Daoy (cell line): ENCODE measurements at regions not wholly inside any gene's neighbourhood (a gene's known extent, or its start where the extent isn't known, plus 50 kb on each side); places are given as distances from the start of the nearest gene placed in this dataset.

Experiments used
- DNase-seq: peaks from one replicate; pipeline ENCODE4 v3.0.0-alpha.2; 2015; ENCODE audit warnings: low read depth

GRCh38 chr13:48761256-48761655 lies 107.5 kb downstream of the CYSLTR2 start:
- no peak for DNase-seq

- peak; percentile 70 for DNase-seq
Observed at GRCh38 chr13:48769107-48769704, 115.5 kb downstream of the CYSLTR2 start.

GRCh38 chr13:48770372-48770771 lies 116.6 kb downstream of the CYSLTR2 start:
- DNase-seq: no peak

DNA sequence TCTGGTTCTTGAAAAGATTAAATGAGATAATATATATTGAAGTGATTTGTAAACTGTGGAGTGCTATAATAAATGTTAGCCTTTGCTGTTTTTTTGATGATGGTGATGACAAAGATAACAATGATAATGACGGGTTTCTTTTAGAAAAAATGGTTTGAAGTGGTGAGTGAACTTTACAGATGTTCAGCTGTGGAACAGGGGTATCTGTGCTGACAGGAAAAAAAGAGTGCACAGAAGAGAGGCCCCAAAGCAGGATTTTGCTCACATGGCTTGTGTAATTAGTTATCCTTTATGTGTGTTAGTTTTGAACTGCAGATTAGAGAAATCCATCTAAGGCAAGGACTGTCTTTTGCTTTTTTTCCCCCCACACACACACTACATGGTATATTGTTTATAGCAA lies 119.2 kb downstream of the CYSLTR2 start:
- DNase-seq: no peak

GRCh38 chr13:48773531-48774275 lies 120.0 kb downstream of the CYSLTR2 start:
- DNase-seq: no peak

DNA sequence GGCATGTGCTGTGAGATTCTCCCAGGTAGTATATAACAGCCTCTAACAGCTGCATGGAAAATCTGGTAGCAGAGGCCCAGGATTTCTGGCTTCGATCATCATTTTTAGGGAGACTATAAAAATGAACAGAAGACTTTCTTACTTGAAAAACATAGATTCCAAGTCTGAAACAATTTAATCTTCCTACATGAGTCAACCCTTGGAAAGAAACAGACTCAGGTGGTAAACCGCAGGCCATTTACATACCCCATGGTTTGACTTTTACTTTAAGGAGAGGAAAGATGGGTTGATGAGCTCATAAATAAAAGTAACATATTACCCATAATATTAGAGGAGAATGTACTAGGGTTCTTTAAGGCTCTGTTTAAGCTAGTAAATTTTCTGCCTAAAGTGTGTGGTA lies 121.6 kb downstream of the CYSLTR2 start:
- peak; percentile 61 for DNase-seq

- DNase-seq: peak; percentile 83
Observed at GRCh38 chr13:48775804-48776203, 122.1 kb downstream of the CYSLTR2 start.

GRCh38 chr13:48776401-48776800 lies 122.7 kb downstream of the CYSLTR2 start:
- DNase-seq: no peak

GRCh38 chr13:48778610-48779009 lies 124.9 kb downstream of the CYSLTR2 start:
- DNase-seq: no peak

DNA sequence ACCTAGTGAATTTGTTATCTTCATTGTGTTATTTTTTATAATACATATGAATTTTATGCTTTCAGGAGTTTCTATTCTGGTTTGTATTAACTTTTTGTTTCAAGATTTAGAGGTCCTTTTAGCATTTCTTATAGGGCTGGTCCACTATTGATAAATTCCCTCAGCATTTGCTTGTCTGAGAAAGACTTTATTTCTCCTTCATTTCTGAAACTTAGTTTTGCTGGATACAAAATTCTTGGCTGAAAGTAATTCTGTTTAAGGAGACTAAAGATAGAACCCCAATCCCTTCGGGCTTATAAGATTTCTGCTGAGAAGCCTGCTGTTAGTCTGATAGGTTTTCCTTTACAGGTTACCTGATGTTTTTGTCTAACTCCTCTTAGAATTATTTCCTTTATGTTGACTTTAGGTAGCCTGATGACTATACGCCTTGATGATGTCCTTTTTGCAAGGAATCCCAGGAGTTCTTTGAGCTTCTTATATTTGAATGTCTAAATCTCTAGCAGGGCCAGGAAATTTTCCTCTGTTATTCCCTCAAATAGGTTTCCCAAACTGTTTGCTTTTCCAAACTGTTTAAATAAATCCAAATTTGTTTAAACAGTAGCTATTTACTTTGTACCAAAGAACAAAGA lies 127.1 kb downstream of the CYSLTR2 start:
- no peak for DNase-seq

GRCh38 chr13:48782429-48782840 lies 128.7 kb downstream of the CYSLTR2 start:
- DNase-seq: no peak

DNA sequence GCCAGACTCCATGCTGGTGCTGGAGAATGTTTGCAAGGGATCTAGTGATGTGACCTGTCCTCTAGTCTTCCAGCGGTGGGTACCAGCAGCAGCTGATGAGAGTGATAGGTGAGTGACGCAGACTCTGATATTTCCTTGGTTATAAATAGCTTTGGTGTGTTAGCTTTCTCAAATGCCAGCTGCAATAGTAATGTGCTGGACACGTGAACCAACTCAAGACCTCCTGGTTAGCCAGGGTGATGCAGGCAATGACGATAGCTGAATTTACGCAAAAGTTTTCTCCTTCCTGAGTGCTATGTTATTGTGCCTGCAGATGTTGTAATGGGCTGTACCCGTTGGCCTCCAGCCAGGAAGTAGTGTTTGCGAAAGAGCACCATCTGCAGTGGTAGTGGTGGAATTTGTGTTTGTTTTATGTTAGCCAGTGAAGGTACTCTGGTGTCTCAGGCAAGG lies 129.5 kb downstream of the CYSLTR2 start:
- DNase-seq: peak; percentile 63

DNA sequence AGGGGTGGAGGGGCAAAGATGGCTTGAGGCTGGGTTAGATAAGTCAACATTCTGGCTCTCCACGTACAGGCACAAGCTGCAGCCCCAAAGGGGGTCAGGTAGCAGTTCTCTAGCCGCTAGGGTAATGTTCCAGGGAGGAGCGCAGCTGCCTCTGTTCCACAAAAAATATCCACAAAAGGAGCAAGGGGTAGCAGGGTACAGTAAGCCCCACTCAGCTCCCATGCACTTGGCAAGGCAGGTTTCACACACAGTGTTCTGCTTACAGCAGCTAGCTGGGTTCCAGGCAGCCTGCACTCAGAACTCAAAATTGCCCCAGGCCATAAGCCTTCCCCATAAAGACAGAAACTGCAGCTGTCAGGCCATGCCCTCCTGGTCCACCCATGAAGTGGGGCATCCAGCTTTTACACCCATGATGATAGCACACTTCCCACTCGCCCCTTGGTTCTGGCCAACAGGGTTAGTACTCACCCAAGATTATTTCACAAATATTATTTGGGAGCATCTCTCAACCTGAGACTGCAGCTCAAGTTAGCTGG lies 130.0 kb downstream of the CYSLTR2 start:
- DNase-seq: no peak

GRCh38 chr13:48784916-48785548 lies 131.3 kb downstream of the CYSLTR2 start:
- no peak for DNase-seq

DNA sequence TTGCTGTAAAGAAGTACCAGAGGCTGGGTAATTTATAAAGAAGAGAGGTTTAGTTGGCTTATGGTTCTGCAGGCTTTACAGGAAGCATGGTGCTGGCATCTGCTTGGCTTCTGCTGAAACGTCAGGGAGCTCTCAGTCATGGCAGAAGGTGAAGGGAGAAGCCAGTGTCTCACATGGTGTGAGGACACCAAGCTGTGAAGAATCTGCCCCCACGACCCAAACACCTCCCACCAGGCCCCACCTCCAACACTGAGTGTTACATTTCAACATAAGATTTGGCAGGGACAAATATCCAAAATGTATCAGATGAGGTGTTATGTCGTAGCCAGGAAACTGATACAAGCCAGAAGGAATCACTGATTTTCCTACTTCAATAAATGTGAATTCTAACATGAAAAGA lies 136.5 kb downstream of the CYSLTR2 start:
- no peak for DNase-seq

- no peak for DNase-seq
Observed at GRCh38 chr13:48790966-48791365, 137.2 kb downstream of the CYSLTR2 start.

GRCh38 chr13:48797127-48797526 lies 143.4 kb downstream of the CYSLTR2 start:
- no peak for DNase-seq

DNA sequence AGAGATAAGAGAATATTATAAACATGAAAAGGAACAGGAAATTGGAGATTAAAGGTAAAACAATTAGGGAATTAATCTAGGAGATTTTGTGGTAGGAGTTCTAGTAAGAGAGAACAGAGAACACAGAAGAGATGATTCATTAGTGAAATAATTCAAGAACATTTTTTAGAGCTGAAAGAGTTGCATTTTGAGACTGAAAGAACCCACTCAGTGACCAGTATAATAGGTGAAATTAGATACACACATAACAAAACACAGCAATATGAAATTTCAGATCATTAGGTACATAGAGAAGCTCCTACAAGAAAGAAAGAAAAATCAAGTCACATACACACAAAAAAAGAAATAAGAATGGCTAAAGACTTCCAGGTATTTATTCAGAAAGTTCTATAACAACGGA lies 144.0 kb downstream of the CYSLTR2 start:
- no peak for DNase-seq

DNA sequence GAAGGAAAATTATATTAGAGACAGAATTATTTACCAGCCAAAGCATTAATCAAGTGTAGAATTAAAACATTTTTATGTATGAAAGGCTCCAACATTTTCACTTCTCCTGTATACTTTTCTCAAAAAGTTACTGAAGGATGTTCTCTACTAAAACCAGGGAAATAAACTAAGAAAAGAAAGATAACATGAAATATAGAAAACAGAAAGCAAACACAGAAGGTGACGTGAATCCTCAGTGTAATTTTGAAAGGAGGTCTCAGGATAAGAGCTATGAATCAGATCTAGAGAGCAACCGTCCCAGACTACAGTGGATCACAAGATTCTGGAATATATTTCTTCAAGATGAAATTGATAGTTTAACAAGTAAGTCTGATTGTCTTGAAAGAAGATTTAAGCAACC lies 144.5 kb downstream of the CYSLTR2 start:
- no peak for DNase-seq

DNA sequence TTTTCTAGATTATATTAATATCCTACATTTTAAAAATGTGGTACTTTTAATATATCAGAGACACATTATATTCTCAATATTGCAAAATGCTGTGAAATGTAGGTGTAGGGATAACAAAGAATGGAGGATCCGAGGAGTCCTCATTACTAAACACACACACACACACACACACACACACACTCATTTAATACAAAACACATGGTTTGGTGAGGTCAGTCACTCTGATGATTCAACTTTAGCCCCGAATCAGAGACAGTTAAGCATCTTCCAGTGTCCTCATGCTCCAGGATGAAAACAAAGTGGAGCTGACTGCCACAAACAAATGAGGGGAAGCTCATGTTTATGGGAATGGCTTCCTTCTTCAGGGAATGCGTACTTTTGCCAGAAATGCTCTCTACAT lies 147.5 kb downstream of the CYSLTR2 start:
- DNase-seq: no peak

DNA sequence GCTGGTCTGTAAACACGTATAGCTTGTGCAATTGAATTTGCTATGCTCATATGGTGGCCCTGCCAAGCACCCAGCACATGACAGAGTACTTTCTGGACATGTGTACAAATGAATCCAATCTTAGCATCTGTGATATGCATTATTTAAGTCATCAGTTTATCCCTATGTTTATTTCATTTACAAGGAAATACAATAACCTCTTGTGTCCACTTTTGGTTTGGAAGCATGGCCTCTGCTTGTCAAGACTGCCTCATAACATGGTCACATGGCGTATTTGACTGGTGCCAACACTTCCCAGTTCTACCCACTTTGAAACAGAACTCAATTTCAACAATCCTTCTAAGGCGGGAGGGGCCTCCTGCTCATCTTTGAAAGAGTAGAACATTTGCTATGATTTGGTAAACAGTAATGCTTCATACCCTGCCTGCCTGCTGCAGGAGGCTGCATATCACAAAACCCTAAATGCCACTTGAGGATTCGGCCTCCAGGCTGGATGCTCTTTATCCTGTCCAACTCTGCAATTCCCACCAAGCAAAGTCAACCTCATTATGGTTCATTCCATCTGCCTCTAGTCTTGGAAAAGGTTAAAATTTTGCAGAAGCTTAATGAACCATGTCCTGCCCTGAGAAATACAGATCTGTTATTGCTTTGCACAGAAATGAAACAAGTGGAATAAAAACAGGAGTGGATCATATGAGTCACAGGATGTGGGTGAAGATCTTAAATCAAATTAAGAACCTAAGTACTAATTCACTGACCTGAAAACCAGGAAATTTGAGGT lies 151.3 kb downstream of the CYSLTR2 start:
- peak; percentile 19 for DNase-seq

GRCh38 chr13:48806522-48806921 lies 152.8 kb downstream of the CYSLTR2 start:
- DNase-seq: peak; percentile 7
